Naive thymus-derived CD8-positive, alpha-beta T cell (primary cell): ENCODE measurements at regions not wholly inside any gene's neighbourhood (a gene's known extent, or its start where the extent isn't known, plus 50 kb on each side); places are given as distances from the start of the nearest gene placed in this dataset.
"Not testable (repeated sequence)": the region's sequence is repeated elsewhere in the genome, so short reads cannot be mapped to it uniquely, and the experiment has no call there.

Source experiments
- ATAC-seq, 2 donors: fragments of 150-1000 bp; cut with Tn5 transposase in 1 of 2; sonication (Bioruptor Pico), chemical (Tn5 transposase) in 1 of 2; 1 replicate in 1 of 2; 2 replicates in 1 of 2; pipeline ENCODE4 v1.10.0; 2021; ENCODE audit warnings: mild to moderate bottlenecking in 2 of 2, moderate library complexity in 2 of 2
- POLR2A ChIA-PET: fragments of 350-600 bp; sonication (Branson Sonifier 250); formaldehyde crosslinking; loops from one replicate; lab custom pipeline; 2021; ENCODE audit warnings: antibody characterized with exemption; lab: Charles Lee
- DNase-seq, 10 donors: peaks; one replicate each; pipeline versions ENCODE4 v3.0.0 to v3.0.0-alpha.2; 2020 to 2022
- H3K27ac Mint-ChIP-seq, 10 donors: one replicate each; pipeline ENCODE4 v1.8.0; 2020 to 2022; ENCODE audit warnings: mild to moderate bottlenecking in 10 of 10, mixed read lengths in 10 of 10, moderate library complexity in 4 of 10, inconsistent platforms in 1 of 10
- H3K27me3 Mint-ChIP-seq, 5 donors: one replicate each; pipeline ENCODE4 v1.8.0; 2021 to 2022; ENCODE audit warnings: mixed read lengths in 5 of 5
- H3K36me3 Mint-ChIP-seq, 3 donors: one replicate each; pipeline ENCODE4 v1.8.0; 2020 to 2022; ENCODE audit warnings: mixed read lengths in 3 of 3, mild to moderate bottlenecking in 2 of 3, inconsistent platforms in 1 of 3
- H3K4me1 Mint-ChIP-seq, 4 donors: one replicate each; pipeline ENCODE4 v1.8.0; 2021 to 2022; ENCODE audit warnings: mixed read lengths in 4 of 4
- H3K4me3 Mint-ChIP-seq, 10 donors: one replicate each; pipeline ENCODE4 v1.8.0; 2020 to 2022; ENCODE audit warnings: mild to moderate bottlenecking in 10 of 10, mixed read lengths in 10 of 10, moderate library complexity in 6 of 10, inconsistent platforms in 1 of 10
- H3K9me3 Mint-ChIP-seq, 9 donors: one replicate each; pipeline ENCODE4 v1.8.0; 2020 to 2022; ENCODE audit warnings: mixed read lengths in 9 of 9, mild to moderate bottlenecking in 3 of 9, inconsistent platforms in 1 of 9, moderate library complexity in 1 of 9

DNA sequence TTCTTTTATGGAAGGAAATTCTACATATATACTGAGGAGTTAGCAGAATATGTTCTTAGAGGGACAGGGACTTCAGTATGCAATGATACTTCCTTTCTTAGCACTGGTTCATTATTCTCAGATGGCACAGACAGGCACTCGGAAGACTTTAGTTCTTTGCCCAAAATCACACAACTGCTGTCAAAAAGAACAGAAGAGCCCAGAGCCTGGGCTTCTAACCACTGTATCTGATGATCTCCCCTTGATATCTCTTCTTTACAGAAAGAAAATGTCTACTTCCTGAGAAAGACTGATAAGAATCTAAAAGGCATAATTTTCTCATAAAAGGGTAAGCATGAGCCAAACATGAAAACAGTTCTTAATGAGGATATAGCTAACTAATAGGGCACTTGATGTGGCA lies 2034.2 kb upstream of the PRR20A start:
- Mint-ChIP-seq H3K4me1 (no peaks in the 10 kb centered on the region), H3K9me3 (peaks cover 2 to 39% (median 20%) of the 10 kb centered on the region in 9 donors), H3K27me3 (no peaks in the 10 kb centered on the region), H3K4me3 (no peak overlapping the region), H3K36me3 (peaks cover 0 to 6% (median 0%) of the 10 kb centered on the region in 3 donors), H3K27ac (no peak overlapping the region)
- POLR2A ChIA-PET, result no interaction called here
- DNase-seq (no peak), ATAC-seq (no peak)

DNA sequence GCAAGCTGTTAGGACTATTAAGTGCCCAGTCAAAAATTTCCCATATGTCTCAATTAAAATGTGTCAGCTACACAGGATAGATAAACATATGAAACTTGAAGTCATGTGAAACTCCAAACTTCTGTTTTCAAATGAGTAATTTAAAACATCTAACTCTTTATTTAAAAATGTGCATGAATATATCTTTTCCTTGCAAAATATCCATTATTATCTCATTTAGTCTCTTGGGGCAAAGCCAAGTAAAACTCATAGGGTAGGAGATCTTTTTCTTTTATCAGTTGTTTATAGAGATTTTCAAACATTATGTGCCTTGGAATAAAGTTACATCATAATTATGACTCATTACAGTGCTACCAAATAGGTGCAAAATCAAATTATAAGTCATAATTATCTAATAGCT lies 2020.1 kb upstream of the PRR20A start:
- no peaks in the 10 kb centered on the region for H3K27me3 Mint-ChIP-seq
- ATAC-seq, result no peak
- DNase-seq, result no peak
- no peaks in the 10 kb centered on the region for H3K4me1 Mint-ChIP-seq
- no peaks in the 10 kb centered on the region for H3K36me3 Mint-ChIP-seq
- H3K4me3 Mint-ChIP-seq, result no peak overlapping the region
- no peak overlapping the region for H3K27ac Mint-ChIP-seq
- POLR2A ChIA-PET, result no interaction called here
- peaks cover 0 to 11% (median 7%) of the 10 kb centered on the region in 9 donors for H3K9me3 Mint-ChIP-seq

DNA sequence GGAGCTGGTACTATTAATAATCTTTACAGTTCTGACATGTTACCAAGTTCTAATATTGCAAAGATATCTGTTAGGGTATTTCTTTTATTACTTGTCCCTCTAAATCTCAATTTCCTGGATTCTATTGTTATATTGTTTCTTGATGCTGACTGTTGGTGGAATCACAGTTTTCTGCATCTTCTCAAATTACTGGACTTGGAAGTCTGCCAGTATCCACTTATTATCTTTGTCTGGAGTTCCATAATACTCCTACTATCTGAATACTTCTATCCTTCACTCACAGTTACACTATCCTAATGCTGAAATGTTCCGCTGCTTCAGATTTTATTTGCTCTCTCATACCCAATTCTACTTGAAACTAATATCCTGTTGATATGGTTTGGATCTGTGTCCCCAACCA lies 1985.7 kb upstream of the PRR20A start:
- H3K4me1 Mint-ChIP-seq, result no peaks in the 10 kb centered on the region
- H3K9me3 Mint-ChIP-seq, result peaks cover 0 to 53% (median 18%) of the 10 kb centered on the region in 9 donors
- peaks cover 0 to 5% (median 0%) of the 10 kb centered on the region in 3 donors for H3K36me3 Mint-ChIP-seq
- H3K4me3 Mint-ChIP-seq, result no peak overlapping the region
- H3K27me3 Mint-ChIP-seq, result no peaks in the 10 kb centered on the region
- H3K27ac Mint-ChIP-seq, result no peak overlapping the region
- POLR2A ChIA-PET, result no interaction called here
- no peak for ATAC-seq
- DNase-seq, result no peak

DNA sequence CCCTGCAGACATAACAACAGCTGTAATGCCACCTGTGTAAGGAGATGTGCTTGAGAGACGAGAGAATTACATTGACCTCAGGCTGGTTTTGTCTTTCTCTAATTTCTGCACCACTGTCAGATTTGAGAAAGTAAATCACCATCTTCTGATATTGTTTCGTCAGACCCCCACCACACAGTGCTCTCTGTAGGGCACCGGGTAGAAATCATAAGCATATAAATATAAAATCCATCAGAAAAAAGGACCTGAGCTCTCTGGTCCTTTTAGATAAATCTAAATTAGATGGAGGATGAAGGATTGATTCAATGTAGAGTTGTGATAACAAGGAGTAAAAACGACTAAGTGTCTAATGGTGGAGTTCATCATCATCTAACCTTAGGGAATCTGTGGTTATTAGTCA lies 1981.0 kb upstream of the PRR20A start:
- Mint-ChIP-seq H3K27ac (no peak overlapping the region), H3K4me1 (no peaks in the 10 kb centered on the region), H3K4me3 (no peak overlapping the region), H3K9me3 (peaks cover 6 to 34% (median 14%) of the 10 kb centered on the region in 9 donors), H3K36me3 (peaks cover 0 to 5% (median 0%) of the 10 kb centered on the region in 3 donors), H3K27me3 (no peaks in the 10 kb centered on the region)
- ATAC-seq (no peak), DNase-seq (no peak)
- POLR2A ChIA-PET, result no interaction called here

DNA sequence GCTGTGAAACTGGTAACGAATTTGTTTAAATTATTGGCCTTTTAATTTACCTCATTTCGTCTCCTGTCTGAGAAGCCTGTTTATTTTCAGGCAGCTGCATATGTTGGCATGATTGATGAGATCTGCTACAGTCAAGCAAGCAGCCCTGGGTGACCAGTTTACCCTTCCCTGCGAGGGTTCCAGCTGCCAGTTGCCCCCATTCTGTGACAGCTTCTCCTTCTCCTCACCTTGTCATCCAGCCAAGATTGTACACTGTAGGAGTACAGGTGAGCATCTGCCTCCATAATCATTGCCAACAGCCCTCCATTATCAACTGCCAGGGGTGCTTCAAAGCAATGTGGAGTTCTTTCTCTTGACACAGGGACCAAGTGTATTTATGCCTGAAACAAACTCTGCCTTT lies 1979.9 kb upstream of the PRR20A start:
- H3K4me3 Mint-ChIP-seq, result no peak overlapping the region
- H3K4me1 Mint-ChIP-seq, result no peaks in the 10 kb centered on the region
- POLR2A ChIA-PET, result no interaction called here
- H3K27me3 Mint-ChIP-seq, result no peaks in the 10 kb centered on the region
- H3K9me3 Mint-ChIP-seq, result peaks cover 5 to 34% (median 11%) of the 10 kb centered on the region in 9 donors
- ATAC-seq (no peak), DNase-seq (no peak)
- peaks cover 0 to 3% (median 0%) of the 10 kb centered on the region in 3 donors for H3K36me3 Mint-ChIP-seq
- H3K27ac Mint-ChIP-seq, result no peak overlapping the region

DNA sequence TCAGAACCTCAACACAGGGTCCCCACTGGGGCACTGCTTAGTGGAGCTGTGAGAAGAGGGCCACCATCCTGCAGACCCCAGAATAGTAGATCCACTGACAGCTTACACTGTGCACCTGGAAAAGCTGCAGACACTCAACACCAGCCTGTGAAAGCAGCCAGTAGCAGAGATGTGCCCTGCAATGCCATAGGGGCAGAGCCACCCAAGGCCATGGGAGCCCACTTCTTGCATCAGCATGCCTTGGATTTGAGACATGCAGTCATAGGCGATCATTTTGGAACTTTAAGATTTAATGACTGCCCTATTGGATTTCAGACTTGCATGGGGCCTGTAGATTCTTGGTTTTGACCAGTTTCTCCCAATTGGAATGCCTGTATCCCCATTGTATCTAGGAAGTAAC lies 1962.1 kb upstream of the PRR20A start:
- H3K4me1 Mint-ChIP-seq, H3K27ac Mint-ChIP-seq, H3K27me3 Mint-ChIP-seq, ATAC-seq, POLR2A ChIA-PET, H3K4me3 Mint-ChIP-seq: not testable (repeated sequence)
- DNase-seq, result peak in 1 of 10 donors; percentile 53
- H3K9me3 Mint-ChIP-seq, result peaks cover 8 to 45% (median 18%) of the 10 kb centered on the region in 9 donors
- peaks cover 0 to 10% (median 0%) of the 10 kb centered on the region in 3 donors for H3K36me3 Mint-ChIP-seq

DNA sequence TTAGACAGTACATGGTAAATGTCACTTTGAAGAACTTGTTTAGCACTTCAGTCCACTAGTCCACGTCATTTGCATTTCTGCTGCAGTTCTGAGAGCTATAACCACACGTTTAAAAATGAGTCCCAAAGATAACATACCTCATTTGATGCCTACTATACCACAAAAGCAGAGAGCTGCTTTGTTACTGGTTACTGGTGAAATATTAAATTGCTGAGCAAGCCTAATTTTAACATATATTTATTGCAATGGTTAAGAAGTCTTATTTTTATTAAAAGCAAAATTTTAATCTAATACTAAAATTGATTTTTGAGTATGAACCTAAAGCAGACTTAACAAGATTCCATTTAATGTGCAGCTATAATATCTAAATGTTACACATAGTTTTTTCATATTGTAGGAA lies 1949.7 kb upstream of the PRR20A start:
- ATAC-seq (no peak), DNase-seq (no peak)
- Mint-ChIP-seq H3K27me3 (no peaks in the 10 kb centered on the region), H3K36me3 (no peaks in the 10 kb centered on the region), H3K4me1 (no peaks in the 10 kb centered on the region), H3K4me3 (no peak overlapping the region), H3K27ac (no peak overlapping the region), H3K9me3 (peaks cover 0 to 21% (median 11%) of the 10 kb centered on the region in 9 donors)
- POLR2A ChIA-PET, result no interaction called here

DNA sequence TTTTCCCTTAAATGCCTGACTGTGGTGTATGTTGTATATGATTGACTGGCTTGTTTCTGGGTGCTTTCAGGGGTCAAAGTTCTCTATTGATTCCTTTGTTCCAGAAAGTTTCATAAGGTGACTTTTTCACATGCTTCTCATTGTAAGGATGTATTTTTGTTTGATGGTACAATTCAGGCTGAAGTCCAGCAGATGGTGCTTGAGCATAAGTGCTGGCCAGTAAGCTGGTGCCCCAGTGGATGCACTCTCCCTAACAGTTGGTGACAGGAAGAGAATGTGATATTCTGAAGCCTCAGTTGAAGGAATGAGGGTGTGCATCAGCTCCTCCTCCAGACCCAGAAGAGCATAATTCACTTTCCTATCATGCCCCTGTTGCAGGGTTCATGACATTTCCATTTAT lies 1941.6 kb upstream of the PRR20A start:
- Mint-ChIP-seq H3K27me3 (no peaks in the 10 kb centered on the region), H3K4me3 (no peak overlapping the region), H3K36me3 (peaks cover 0 to 5% (median 2%) of the 10 kb centered on the region in 3 donors), H3K27ac (no peak overlapping the region), H3K4me1 (no peaks in the 10 kb centered on the region), H3K9me3 (peaks cover 3 to 35% (median 18%) of the 10 kb centered on the region in 9 donors)
- POLR2A ChIA-PET, result no interaction called here
- ATAC-seq (no peak), DNase-seq (no peak)

DNA sequence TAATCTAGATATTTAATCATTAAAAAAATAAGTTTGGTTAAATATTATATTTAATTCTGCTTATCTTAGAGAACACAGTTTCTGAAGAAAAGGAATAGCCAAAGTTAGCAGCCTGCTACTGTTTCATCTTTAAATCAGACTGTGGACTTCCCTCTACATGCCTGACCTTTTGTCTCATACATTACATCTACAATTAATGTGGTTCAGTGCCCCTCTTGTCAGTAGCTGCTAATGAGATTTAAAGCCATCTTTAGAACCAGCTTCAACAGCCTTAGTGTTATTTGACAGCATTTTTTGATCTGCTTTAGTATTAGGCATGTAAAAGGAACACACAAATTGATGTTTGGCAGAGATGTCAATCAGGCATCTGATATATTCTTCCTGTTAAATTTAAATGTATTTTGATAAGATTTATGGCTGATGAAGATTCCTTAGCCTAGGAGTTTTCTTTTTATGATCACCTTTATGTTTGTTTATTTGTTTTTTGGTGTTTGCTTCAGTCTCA lies 1925.8 kb upstream of the PRR20A start:
- no peak for DNase-seq
- H3K27ac Mint-ChIP-seq, result no peak overlapping the region
- no peak for ATAC-seq
- H3K27me3 Mint-ChIP-seq, result no peaks in the 10 kb centered on the region
- no peaks in the 10 kb centered on the region for H3K4me1 Mint-ChIP-seq
- H3K4me3 Mint-ChIP-seq, result no peak overlapping the region
- POLR2A ChIA-PET, result no interaction called here
- peaks cover 0 to 19% (median 5%) of the 10 kb centered on the region in 9 donors for H3K9me3 Mint-ChIP-seq
- no peaks in the 10 kb centered on the region for H3K36me3 Mint-ChIP-seq

DNA sequence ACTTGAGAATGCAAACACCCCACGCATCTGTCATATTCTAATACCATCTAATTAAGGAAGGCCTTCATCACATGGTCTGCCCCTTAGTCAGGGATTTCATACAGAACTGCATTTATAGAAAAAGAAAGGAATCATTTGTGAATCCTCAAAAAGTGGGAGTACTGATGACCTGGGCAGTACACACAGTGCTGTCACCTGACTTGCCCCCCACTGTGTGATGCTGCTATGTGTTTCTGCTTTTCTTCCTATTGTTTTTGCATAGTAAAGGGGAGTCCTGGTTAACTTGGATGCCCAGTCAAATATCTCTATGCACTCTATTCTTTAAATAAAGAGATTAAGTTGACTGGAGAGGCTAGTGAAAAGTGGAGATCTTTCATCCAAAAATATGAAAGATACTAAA lies 1921.2 kb upstream of the PRR20A start:
- Mint-ChIP-seq H3K27ac (no peak overlapping the region), H3K9me3 (peaks cover 0 to 18% (median 3%) of the 10 kb centered on the region in 9 donors)
- ATAC-seq, result no peak

DNA sequence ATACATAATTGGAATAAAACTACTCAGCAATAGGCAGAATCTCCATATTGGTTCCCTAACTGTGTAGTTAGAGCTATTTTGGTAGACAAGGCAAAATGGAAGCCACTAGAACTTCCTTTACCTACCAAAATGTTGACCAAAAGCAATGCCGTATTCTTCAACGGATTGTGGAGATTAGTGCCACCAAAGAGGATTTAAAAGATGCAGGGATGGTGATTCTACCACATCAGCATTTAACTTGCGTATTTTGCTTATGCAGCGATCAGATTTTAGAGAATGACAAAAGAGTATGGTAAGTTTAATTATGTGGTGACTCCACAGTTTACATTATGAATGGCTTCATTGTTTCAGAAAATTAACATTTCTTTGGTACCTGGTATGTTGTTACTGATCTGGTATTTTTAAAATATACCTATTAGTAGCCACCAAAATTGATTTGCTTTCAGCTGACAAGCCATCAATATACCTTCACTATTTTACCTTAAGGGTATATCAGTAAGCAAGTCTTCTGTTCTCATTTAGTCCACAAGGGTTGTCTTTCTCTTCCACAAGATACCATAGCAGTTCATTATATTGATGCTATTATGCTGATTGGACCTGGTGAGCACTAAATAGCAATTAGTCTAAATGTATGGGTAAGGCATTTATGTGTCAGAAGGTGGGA lies 1910.7 kb upstream of the PRR20A start:
- peaks cover 0 to 28% (median 11%) of the 10 kb centered on the region in 9 donors for H3K9me3 Mint-ChIP-seq
- ATAC-seq, result no peak
- no peaks in the 10 kb centered on the region for H3K36me3 Mint-ChIP-seq
- POLR2A ChIA-PET, result no interaction called here
- DNase-seq, result no peak
- H3K27me3 Mint-ChIP-seq, result no peaks in the 10 kb centered on the region
- H3K27ac Mint-ChIP-seq, result no peak overlapping the region
- H3K4me3 Mint-ChIP-seq, result no peak overlapping the region
- no peaks in the 10 kb centered on the region for H3K4me1 Mint-ChIP-seq

More for the DNA sequence above, 1921.2 kb upstream of the PRR20A start:
- no peaks in the 10 kb centered on the region for H3K4me1 Mint-ChIP-seq
- no peaks in the 10 kb centered on the region for H3K27me3 Mint-ChIP-seq
- no peak for DNase-seq
- no peaks in the 10 kb centered on the region for H3K36me3 Mint-ChIP-seq
- POLR2A ChIA-PET, result no interaction called here
- no peak overlapping the region for H3K4me3 Mint-ChIP-seq

DNA sequence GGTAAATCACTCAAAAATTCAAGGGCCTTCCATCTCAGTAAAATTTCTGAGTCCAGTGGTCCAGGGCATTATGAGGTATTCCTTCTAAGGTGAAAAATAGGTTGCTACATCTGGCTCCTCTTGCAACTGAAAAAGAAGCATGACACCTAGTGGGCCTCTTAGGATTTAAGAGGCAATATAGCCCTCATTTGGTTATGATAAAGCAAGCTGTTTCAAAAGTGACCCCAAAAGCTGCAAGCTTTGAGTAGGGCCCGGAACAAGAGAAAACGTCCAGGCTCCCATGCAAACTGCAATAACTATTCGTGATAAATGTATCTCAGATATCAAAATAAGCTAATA lies 1910.2 kb upstream of the PRR20A start:
- H3K27me3 Mint-ChIP-seq, result no peaks in the 10 kb centered on the region
- peaks cover 0 to 28% (median 11%) of the 10 kb centered on the region in 9 donors for H3K9me3 Mint-ChIP-seq
- DNase-seq (no peak), ATAC-seq (no peak)
- H3K36me3 Mint-ChIP-seq, result no peaks in the 10 kb centered on the region
- no peak overlapping the region for H3K4me3 Mint-ChIP-seq
- no peak overlapping the region for H3K27ac Mint-ChIP-seq
- no peaks in the 10 kb centered on the region for H3K4me1 Mint-ChIP-seq
- POLR2A ChIA-PET, result no interaction called here

DNA sequence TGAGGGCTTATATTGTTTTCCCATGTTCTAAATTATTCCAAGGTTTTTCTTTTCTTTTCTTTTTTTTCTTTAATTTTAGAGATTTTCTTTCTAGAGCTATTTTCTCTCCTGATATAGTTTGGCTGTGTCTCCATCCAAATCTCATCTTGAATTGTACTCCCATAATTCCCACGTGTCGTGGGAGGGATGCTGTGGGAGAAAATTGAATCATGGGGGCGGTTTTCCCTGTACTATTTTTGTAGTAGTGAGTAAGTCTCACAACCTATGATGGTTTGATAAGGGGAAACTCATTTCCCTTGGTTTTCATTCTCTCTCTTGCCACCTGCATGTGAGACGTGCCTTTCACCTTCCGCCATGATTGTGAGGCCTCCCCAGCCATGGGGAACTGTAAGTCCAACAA lies 1906.4 kb upstream of the PRR20A start:
- no peak for ATAC-seq
- Mint-ChIP-seq H3K27ac (no peak overlapping the region), H3K36me3 (no peaks in the 10 kb centered on the region), H3K27me3 (no peaks in the 10 kb centered on the region), H3K9me3 (peaks cover under 1 to 24% (median 16%) of the 10 kb centered on the region in 9 donors), H3K4me3 (no peak overlapping the region), H3K4me1 (no peaks in the 10 kb centered on the region)
- POLR2A ChIA-PET, result no interaction called here
- no peak for DNase-seq
